Ovary (tissue), 7 donors: ENCODE measurements at regions not wholly inside any gene's neighbourhood (a gene's known extent, or its start where the extent isn't known, plus 50 kb on each side); places are given as distances from the start of the nearest gene placed in this dataset.
A peak's percentile ranks its signal among the peaks of the same experiment; 100 is the strongest.

Experiments
- DNase-seq, 5 donors: peaks; one replicate each; pipeline ENCODE4 v3.0.0-alpha.2; 2019 to 2020
- H3K27ac ChIP-seq, 2 donors: fragments of 200-600 bp; one replicate each; pipeline versions ENCODE4 v1.5.1 to v1.8.0; 2019 to 2022
- H3K27me3 ChIP-seq: fragments of 200-600 bp; one replicate; pipeline ENCODE4 v1.8.0; 2022
- H3K36me3 ChIP-seq: fragments of 200-600 bp; sonication (generic); one replicate; pipeline ENCODE4 v1.5.1; 2019
- H3K4me1 ChIP-seq: one replicate; pipeline ENCODE4 v1.8.1; 2013; ENCODE audit warnings: mild to moderate bottlenecking, moderate library complexity; ENCODE audit not compliant: insufficient read depth
- H3K4me3 ChIP-seq: fragments of 200-600 bp; sonication (generic); one replicate; pipeline ENCODE4 v1.5.1; 2017
- H3K9me3 ChIP-seq, 2 donors: fragments of 200-600 bp in 1 of 2; sonication (generic) in 1 of 2; one replicate each; pipeline versions ENCODE4 v1.5.1 to v1.8.1; 2013 to 2019; ENCODE audit warnings: mild to moderate bottlenecking in 1 of 2, moderate library complexity in 1 of 2
- EP300 ChIP-seq: sonication (generic); formaldehyde crosslinking; IDR thresholded peaks from one replicate; pipeline ENCODE4 v1.6.1; 2017; ENCODE audit warnings: antibody characterized with exemption
- POLR2A ChIP-seq: fragments of 450-650 bp; IDR thresholded peaks from one replicate; pipeline ENCODE4 v1.6.1; 2017; ENCODE audit warnings: antibody characterized with exemption, mild to moderate bottlenecking, moderate library complexity
- WGBS, 3 donors: extraction: QIAGEN DNeasy Blood & Tissue Kit in 1 of 3; methylation state at CpG; one replicate each; pipeline versions ENCODE4 v1.1.5 to v1.1.7; 2013 to 2017; 5-methylcytosine and 5-hydroxymethylcytosine counted together
- intact Hi-C, 4 donors: fragments of 100-400 bp; cut with DNase I; formaldehyde crosslinking; loops; one replicate each; pipeline versions ENCODE4 v1.11.0 to v1.15.1; 2022 to 2023
- TF ChIP-seq, protein P1 (sequence below), 3 donors: fragments of 450-650 bp in 2 of 3; fragments of 200-600 bp in 1 of 3; IDR thresholded peaks; one replicate each; pipeline versions ENCODE4 v1.5.1 to v1.8.0; 2016 to 2022; ENCODE audit warnings: antibody characterized with exemption in 3 of 3, mild to moderate bottlenecking in 1 of 3
- donor health status: DM: no; HTN: no; CAD: no; lungs with moderate emphysema.
- donor health status: DM: no; HTN: no; CAD: no.
- donor health status: Bipolar disorder and iron deficiency.
- donor health status: DM: no; HTN: no; CAD: no.
- donor health status: DM: yes; HTN: yes; CAD: no.

DNA sequence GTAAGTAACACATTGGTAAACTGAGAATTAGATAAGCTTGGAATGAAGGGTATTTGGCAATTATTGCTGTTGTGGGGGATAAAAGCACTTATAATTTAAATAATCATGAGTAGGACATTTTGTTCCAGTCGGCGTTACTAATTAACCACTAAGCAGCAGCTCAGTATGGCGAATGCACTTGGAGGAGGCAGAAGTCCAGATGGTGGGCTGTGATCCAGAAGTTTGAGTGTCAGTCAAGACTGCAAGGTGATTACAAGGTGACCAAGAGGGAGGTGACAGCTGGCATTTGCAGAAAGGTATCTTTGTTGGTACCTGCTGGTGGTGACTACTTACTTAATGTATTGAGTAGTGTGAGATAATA, 643.6 kb upstream of the FAM98A start:
- H3K27ac ChIP-seq: no peak overlapping the region
- intact Hi-C loops: no loop called here
- no peaks in the 10 kb centered on the region for H3K36me3 ChIP-seq
- 8 to 15% (median 8%) methylated on average over 3 of the region's 3 CpGs for WGBS, 3 donors
- TF ChIP-seq, protein P1, sequence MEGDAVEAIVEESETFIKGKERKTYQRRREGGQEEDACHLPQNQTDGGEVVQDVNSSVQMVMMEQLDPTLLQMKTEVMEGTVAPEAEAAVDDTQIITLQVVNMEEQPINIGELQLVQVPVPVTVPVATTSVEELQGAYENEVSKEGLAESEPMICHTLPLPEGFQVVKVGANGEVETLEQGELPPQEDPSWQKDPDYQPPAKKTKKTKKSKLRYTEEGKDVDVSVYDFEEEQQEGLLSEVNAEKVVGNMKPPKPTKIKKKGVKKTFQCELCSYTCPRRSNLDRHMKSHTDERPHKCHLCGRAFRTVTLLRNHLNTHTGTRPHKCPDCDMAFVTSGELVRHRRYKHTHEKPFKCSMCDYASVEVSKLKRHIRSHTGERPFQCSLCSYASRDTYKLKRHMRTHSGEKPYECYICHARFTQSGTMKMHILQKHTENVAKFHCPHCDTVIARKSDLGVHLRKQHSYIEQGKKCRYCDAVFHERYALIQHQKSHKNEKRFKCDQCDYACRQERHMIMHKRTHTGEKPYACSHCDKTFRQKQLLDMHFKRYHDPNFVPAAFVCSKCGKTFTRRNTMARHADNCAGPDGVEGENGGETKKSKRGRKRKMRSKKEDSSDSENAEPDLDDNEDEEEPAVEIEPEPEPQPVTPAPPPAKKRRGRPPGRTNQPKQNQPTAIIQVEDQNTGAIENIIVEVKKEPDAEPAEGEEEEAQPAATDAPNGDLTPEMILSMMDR (IDR thresholded peaks at IDR 0.05): no peak
- TF ChIP-seq POLR2A: no peak
- no peak for TF ChIP-seq EP300
- no peaks in the 10 kb centered on the region for H3K9me3 ChIP-seq
- no peaks in the 10 kb centered on the region for H3K27me3 ChIP-seq
- no peak for DNase-seq
- peaks cover 4% of the 10 kb centered on the region for H3K4me1 ChIP-seq
- H3K4me3 ChIP-seq: no peak overlapping the region

DNA sequence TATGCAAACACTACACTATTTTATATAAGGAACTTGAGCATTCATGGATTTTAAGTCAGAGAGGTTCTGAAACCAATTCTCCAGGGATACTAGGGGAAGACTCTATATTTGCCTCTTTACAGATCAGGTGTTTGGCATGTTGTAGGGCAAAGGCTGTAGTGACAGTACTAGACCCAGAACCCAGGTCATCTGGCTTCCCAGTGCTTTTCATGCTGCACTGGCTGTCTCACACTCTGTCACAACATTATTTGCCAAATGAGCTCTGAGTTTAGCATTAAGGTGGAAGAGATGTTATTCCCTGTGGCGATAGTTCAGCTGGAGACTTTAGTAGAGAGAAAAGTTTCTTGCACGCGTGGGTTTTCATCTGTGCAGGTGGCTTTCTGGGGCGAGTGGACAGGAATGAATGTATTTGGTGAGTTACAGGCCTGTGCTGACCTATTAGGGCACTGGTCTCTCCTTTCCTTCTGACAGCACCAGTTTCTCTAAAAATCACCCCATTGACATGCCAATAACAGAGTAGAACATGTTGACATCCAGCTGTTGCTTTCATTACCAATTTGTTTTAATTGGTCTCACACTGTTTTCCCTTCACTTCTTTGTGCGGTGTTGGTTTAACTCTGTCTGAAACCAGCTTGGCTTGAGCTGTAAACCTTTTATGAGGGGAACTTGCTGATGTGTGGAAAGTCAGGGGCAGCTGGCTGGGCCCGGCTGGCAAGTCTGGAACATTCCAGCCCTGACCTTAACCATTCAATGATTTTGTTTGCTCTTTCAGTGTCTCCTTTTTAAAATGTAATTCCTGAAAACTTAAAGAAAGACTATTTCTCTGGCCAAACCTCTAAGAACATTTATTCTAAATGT, 643.0 kb upstream of the FAM98A start:
- H3K4me1 ChIP-seq: peaks cover 4% of the 10 kb centered on the region
- TF ChIP-seq EP300 (no peak), POLR2A (no peak)
- TF ChIP-seq, protein P1 (IDR thresholded peaks at IDR 0.05): no peak
- peak in 1 of 5 donors; percentile 40 for DNase-seq
- no peaks in the 10 kb centered on the region for H3K36me3 ChIP-seq
- H3K4me3 ChIP-seq: no peak overlapping the region
- intact Hi-C loops: no loop called here
- H3K27me3 ChIP-seq: no peaks in the 10 kb centered on the region
- no peaks in the 10 kb centered on the region for H3K9me3 ChIP-seq
- no peak overlapping the region for H3K27ac ChIP-seq
- 12 to 42% (median 21%) methylated on average over 6 of the region's 6 CpGs for WGBS, 3 donors

DNA sequence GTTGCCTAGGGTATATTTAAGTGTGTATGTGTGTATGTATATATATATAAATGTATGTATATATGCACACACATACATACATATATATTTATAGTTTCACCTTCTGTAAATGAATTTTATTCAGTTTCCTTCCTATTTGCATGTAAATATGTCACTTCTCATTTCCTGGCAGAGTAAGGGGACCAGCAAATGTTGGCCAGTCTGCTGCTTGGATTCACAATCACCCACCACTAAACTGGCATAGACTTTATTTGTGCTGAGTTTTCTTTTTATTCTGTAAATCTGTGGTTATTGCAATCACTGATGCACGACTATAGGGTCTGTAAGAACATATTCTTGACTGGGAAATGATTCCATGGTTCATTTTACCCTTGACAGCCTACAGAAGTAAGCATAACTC, 640.4 kb upstream of the FAM98A start:
- no peak for DNase-seq
- intact Hi-C loops: no loop called here
- no peak overlapping the region for H3K27ac ChIP-seq
- no peaks in the 10 kb centered on the region for H3K9me3 ChIP-seq
- TF ChIP-seq, protein P1 (IDR thresholded peaks at IDR 0.05): no peak
- no peak for TF ChIP-seq POLR2A
- TF ChIP-seq EP300: no peak
- WGBS, 3 donors: 89 to 97% (median 93%) methylated on average over 1 of the region's 1 CpG
- H3K27me3 ChIP-seq: no peaks in the 10 kb centered on the region
- H3K4me1 ChIP-seq: peaks cover 4% of the 10 kb centered on the region
- H3K4me3 ChIP-seq: no peak overlapping the region
- H3K36me3 ChIP-seq: no peaks in the 10 kb centered on the region

DNA sequence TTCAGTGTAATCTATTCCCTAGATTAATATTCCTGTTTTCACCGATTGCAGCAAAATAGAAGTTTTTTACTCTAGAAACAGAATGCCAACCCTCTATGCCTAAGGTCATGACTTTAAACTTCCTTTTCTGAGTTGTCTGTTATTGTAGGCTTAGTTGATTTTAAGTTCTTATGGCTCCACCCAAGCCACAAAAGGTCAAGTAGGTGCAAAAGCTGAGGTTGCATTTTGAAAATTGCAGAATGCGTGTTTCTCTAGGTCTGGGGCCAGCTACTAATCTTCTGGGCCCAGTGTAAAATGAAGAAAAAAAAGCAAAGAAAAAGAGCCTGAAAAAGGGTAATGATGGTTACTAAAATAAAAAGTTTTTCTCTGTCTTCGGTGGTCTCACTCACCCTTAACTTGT, 635.7 kb upstream of the FAM98A start:
- H3K4me3 ChIP-seq: no peak overlapping the region
- no peaks in the 10 kb centered on the region for H3K36me3 ChIP-seq
- intact Hi-C loops: loop anchor here in 1 of 4 donors (5.0 kb wide), 1 partner anchor 207 kb away; no protein-coding TSS in a partner anchor
- H3K9me3 ChIP-seq: no peaks in the 10 kb centered on the region
- no peak for DNase-seq
- WGBS, 3 donors: 84 to 92% (median 85%) methylated on average over 3 of the region's 3 CpGs
- peaks cover 3% of the 10 kb centered on the region for H3K4me1 ChIP-seq
- H3K27me3 ChIP-seq: no peaks in the 10 kb centered on the region
- TF ChIP-seq, protein P1 (IDR thresholded peaks at IDR 0.05): no peak
- TF ChIP-seq EP300: no peak
- no peak for TF ChIP-seq POLR2A
- no peak overlapping the region for H3K27ac ChIP-seq
